GM12864 (cell line): ENCODE measurements at regions not wholly inside any gene's neighbourhood (a gene's known extent, or its start where the extent isn't known, plus 50 kb on each side); places are given as distances from the start of the nearest gene placed in this dataset.
A peak's percentile ranks its signal among the peaks of the same experiment; 100 is the strongest.

Experiments used
- DNase-seq: peaks from one replicate; pipeline ENCODE4 v3.0.0-alpha.2; 2011; ENCODE audit warnings: low read depth
- H3K4me3 ChIP-seq: 2 replicates; pipeline ENCODE4 v1.5.1; 2011; ENCODE audit warnings: mild to moderate bottlenecking, low read depth, low read length, control low read depth
- TF ChIP-seq, protein P1 (sequence below): IDR thresholded peaks from 2 replicates; pipeline ENCODE4 v1.5.1; 2011; ENCODE audit warnings: low read depth, mild to moderate bottlenecking, moderate library complexity, low read length, control low read depth, inconsistent platforms; ENCODE audit errors: missing control alignments

DNA sequence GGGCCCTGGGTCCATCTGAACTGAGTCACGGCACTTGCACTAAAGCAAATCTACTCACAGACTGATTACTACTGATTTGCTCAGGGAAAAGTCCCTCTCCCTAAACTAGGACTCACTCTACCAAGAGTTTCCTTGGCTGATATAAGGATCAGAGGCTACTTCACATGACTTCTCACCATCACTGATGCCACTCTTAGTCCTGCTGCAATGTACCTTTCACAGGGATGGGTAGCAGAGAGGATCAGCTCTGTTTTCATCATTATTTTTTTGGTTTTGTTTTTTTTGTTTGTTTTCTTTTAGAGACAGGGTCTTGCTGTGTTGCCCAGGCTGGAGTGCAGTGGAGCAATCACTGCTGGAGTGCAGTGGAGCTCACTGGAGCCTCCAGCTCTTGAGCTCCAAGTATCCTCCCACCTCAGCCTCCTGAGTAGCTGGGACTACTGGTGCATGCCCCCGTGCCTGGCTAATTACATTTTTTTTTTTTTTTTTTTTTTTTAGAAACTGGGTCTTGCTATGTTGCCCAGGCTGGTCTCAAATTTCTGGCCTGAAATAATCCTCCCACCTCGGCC is 200.6 kb downstream of the JCAD start:
- TF ChIP-seq, protein P1, sequence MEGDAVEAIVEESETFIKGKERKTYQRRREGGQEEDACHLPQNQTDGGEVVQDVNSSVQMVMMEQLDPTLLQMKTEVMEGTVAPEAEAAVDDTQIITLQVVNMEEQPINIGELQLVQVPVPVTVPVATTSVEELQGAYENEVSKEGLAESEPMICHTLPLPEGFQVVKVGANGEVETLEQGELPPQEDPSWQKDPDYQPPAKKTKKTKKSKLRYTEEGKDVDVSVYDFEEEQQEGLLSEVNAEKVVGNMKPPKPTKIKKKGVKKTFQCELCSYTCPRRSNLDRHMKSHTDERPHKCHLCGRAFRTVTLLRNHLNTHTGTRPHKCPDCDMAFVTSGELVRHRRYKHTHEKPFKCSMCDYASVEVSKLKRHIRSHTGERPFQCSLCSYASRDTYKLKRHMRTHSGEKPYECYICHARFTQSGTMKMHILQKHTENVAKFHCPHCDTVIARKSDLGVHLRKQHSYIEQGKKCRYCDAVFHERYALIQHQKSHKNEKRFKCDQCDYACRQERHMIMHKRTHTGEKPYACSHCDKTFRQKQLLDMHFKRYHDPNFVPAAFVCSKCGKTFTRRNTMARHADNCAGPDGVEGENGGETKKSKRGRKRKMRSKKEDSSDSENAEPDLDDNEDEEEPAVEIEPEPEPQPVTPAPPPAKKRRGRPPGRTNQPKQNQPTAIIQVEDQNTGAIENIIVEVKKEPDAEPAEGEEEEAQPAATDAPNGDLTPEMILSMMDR, result peak; percentile 14
- no peak for DNase-seq
- no peak overlapping the region for H3K4me3 ChIP-seq

DNA sequence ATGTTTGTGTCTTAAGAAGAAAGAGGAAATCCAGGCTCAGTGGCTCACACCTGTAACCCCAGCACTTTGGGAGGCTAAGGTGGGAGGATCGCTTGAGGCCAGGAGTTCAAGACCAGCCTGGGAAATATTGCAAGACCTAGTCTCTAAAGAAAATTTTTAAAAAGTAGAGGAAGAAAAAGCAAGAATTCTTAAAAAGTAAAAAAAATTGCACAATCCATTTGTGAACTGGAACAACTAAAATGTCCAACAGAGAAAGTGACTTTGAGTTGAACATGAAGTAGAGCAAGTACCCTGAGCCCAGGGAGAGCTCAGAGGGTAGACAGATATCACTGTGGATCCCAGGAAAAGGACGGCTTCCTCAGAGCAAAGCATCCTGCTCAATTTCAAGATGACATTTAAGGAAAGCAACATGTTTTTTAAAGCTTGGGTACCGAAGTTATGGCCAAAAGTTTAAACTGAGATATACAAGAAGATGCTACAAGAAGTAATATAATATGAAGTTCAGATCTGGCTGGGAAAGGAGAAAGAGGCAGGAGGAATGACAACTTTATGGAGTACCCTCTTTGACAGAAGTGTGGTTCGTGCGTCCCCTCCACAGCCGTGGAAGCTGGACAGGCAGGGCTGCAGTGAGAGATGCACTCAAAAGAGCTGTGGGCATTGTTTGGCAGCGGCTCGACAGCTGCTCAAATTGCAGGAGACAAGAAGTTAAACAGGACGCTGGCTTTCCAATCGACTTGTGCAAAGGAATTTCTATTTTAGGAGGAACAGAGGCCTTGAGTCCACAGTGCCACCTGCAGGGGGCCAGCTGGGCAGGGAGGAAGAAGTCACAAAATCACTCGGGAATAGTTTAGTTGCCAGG is 201.3 kb downstream of the JCAD start:
- no peak for DNase-seq
- TF ChIP-seq, protein P1, result no peak
- no peak overlapping the region for H3K4me3 ChIP-seq

DNA sequence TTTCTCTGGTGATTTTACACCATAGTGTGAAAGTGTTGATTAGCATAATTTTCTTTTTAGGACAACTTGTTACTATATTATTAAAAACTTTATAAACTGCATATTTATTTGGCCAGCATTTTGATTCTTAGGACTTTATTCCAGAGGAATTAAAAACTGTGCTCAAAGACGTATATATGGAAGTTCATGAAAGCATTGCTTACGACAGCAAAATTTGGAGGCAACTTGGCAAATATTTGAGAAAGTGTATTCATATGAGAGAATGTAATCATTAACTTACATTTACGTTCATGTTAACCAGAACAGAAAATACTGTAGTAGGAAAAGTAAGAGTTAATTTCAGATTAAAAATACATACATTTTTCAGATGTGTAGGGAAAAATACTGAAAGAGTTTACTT is 203.1 kb downstream of the JCAD start:
- DNase-seq, result no peak
- no peak overlapping the region for H3K4me3 ChIP-seq
- TF ChIP-seq, protein P1, result no peak

DNA sequence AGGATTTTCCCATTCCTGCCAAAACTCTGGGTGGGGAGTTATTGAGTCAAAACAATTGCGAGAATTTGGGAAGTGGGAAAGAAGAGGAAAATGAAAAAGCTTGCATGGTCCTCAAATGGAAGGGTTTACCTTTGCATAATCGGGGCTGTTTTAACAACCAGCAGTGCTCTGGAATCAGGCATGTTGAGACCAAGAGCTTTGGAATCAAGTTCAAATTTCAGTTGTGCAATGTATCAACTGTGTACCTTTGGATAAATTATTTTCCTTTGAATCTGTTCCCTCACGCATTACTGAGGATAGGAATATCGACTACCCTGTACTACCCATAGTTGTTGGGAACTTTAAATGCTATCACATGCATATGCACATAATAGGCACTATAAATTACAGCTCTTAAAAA is 205.5 kb downstream of the JCAD start:
- no peak overlapping the region for H3K4me3 ChIP-seq
- TF ChIP-seq, protein P1, result no peak
- DNase-seq, result no peak

DNA sequence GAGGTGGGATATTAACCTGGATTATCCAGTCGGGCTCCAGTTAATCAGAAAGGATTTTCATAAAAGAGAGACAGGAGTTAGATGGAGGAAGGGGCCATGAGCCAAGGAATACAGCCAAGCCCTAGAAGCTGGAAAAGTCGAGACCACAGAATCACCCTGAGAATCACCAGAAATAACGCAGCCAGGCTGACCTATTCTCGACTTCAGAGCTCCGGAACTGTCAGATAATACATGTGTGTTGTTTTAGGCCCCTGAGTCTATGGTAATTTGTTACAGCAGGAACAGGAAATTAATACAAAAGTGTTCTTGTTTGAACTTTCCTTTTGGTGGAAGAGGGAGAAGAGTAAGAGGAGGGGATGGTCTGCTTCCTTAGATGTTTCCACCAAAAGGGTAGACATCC is 208.1 kb downstream of the JCAD start:
- no peak overlapping the region for H3K4me3 ChIP-seq
- no peak for DNase-seq
- TF ChIP-seq, protein P1, result no peak

DNA sequence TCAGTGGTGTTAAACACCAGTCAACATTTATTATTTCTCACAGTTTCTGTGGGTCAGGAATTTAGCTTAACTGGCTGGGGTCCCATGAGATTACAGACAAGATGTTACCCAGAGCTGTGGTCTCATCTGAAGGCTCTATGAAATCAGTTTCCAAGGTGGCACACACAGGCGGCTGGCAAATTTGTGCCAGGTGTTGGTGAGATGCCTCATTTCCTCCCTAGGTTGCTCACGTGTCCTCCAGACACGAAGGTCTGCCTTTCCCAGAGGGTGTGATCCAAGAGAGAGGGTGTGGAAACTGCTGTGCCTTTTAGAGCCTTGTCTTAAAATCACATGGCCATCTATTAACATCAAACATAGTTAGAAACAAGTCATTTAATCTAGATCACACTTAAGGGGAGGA is 209.0 kb downstream of the JCAD start:
- H3K4me3 ChIP-seq, result no peak overlapping the region
- TF ChIP-seq, protein P1, result no peak
- no peak for DNase-seq
